GM23338 (cell line): ENCODE measurements at regions not wholly inside any gene's neighbourhood (a gene's known extent, or its start where the extent isn't known, plus 50 kb on each side); places are given as distances from the start of the nearest gene placed in this dataset.

ENCODE experiments used
- ATAC-seq: fragments of 200-7000 bp; cut with Tn5 transposase; 3 replicates; pipeline ENCODE4 v1.9.1; 2020
- DNase-seq: peaks from one replicate; pipeline ENCODE4 v3.0.0-alpha.2; 2015; ENCODE audit warnings: low spot score
- H2AFZ ChIP-seq: fragments of 200-600 bp; sonication (generic); 2 replicates; pipeline ENCODE4 v1.8.0; 2016; ENCODE audit warnings: antibody characterized with exemption, mild to moderate bottlenecking, moderate library complexity
- H3F3A ChIP-seq: fragments of 200-600 bp; sonication (generic); replicated peaks from 2 replicates; pipeline ENCODE4 v1.8.0; 2017; ENCODE audit warnings: antibody characterized with exemption, mixed run types, low read depth
- H3K27ac ChIP-seq: fragments of 200-600 bp; sonication (generic); 2 replicates; pipeline ENCODE4 v1.6.1; 2016; ENCODE audit warnings: low read depth
- H3K27me3 ChIP-seq: fragments of 200-600 bp; sonication (generic); 2 replicates; pipeline ENCODE4 v1.8.0; 2016; ENCODE audit warnings: mild to moderate bottlenecking, mixed run types, moderate library complexity; ENCODE audit not compliant: insufficient read depth
- H3K36me3 ChIP-seq: fragments of 200-600 bp; sonication (generic); 2 replicates; pipeline ENCODE4 v1.8.0; 2016; ENCODE audit warnings: mild to moderate bottlenecking; ENCODE audit not compliant: insufficient read depth
- H3K4me1 ChIP-seq: fragments of 200-600 bp; sonication (generic); 2 replicates; pipeline ENCODE4 v1.8.0; 2016; ENCODE audit warnings: mild to moderate bottlenecking, moderate library complexity; ENCODE audit not compliant: insufficient read depth
- H3K4me2 ChIP-seq: fragments of 200-600 bp; sonication (generic); 2 replicates; pipeline ENCODE4 v1.7.1; 2017; ENCODE audit warnings: mixed run types
- H3K4me3 ChIP-seq: fragments of 200-600 bp; sonication (generic); 2 replicates; pipeline ENCODE4 v1.6.1; 2016; ENCODE audit warnings: mixed run types
- H3K79me2 ChIP-seq: fragments of 200-600 bp; sonication (generic); replicated peaks from 2 replicates; pipeline ENCODE4 v1.8.0; 2017; ENCODE audit warnings: mild to moderate bottlenecking; ENCODE audit not compliant: insufficient read depth
- H3K9me2 ChIP-seq: fragments of 200-600 bp; sonication (generic); 2 replicates; pipeline ENCODE4 v1.8.0; 2017; ENCODE audit not compliant: insufficient read depth
- H4K20me1 ChIP-seq: fragments of 200-600 bp; sonication (generic); replicated peaks from 2 replicates; pipeline ENCODE4 v1.8.0; 2017; ENCODE audit warnings: mild to moderate bottlenecking; ENCODE audit not compliant: insufficient read depth
- H3K27ac Mint-ChIP-seq: 2 replicates; pipeline ENCODE4 v1.8.0; 2020; ENCODE audit warnings: inconsistent platforms, mild to moderate bottlenecking, moderate library complexity, mixed read lengths
- H3K27me3 Mint-ChIP-seq: 3 replicates; pipeline ENCODE4 v1.8.0; 2022; ENCODE audit warnings: low read depth, mild to moderate bottlenecking, moderate library complexity, mixed read lengths, inconsistent platforms; ENCODE audit not compliant: insufficient read depth, poor library complexity
- H3K36me3 Mint-ChIP-seq: 3 replicates; pipeline ENCODE4 v1.8.0; 2021; ENCODE audit warnings: low read depth, mild to moderate bottlenecking, inconsistent platforms, moderate library complexity, mixed read lengths
- H3K4me1 Mint-ChIP-seq: 3 replicates; pipeline ENCODE4 v1.8.0; 2020; ENCODE audit warnings: mild to moderate bottlenecking, inconsistent platforms, mixed read lengths
- H3K4me3 Mint-ChIP-seq: 3 replicates; pipeline ENCODE4 v1.8.0; 2021; ENCODE audit warnings: moderate library complexity, mild to moderate bottlenecking, inconsistent platforms, mixed read lengths
- H3K9me3 Mint-ChIP-seq: 3 replicates; pipeline ENCODE4 v1.8.0; 2020; ENCODE audit warnings: moderate library complexity, mild to moderate bottlenecking, inconsistent platforms, mixed read lengths
- CREB1 ChIP-seq: fragments of 250-450 bp; sonication (Bioruptor Pico); IDR thresholded peaks from 2 replicates; pipeline ENCODE4 v1.5.0; 2020; ENCODE audit warnings: low read depth, mild to moderate bottlenecking, moderate library complexity
- CTCF ChIP-seq, 2 experiments: fragments of 200-600 bp in 1 of 2; sonication (generic) in 1 of 2; conservative IDR thresholded peaks; 2 replicates each; pipeline versions ENCODE4 v1.5.1 to v1.6.1; 2016 to 2017; ENCODE audit warnings: antibody characterized with exemption in 2 of 2, low read depth in 2 of 2, mild to moderate bottlenecking in 2 of 2, moderate library complexity in 1 of 2
- JUNB ChIP-seq: IDR thresholded peaks from one replicate; pipeline ENCODE4 v1.6.1; 2016; ENCODE audit warnings: antibody characterized with exemption; ENCODE audit not compliant: unreplicated experiment
- NANOG ChIP-seq: IDR thresholded peaks from 2 replicates; pipeline ENCODE4 v1.6.1; 2016; ENCODE audit warnings: antibody characterized with exemption, borderline replicate concordance
- POLR2AphosphoS5 ChIP-seq: IDR thresholded peaks from 2 replicates; pipeline ENCODE4 v1.6.1; 2016; ENCODE audit warnings: antibody characterized with exemption, low read depth
- REST ChIP-seq: IDR thresholded peaks from one replicate; pipeline ENCODE4 v1.6.1; 2018; ENCODE audit warnings: antibody characterized with exemption; ENCODE audit not compliant: unreplicated experiment
- ZNF114 ChIP-seq: fragments of 250-450 bp; sonication (Bioruptor Pico); IDR thresholded peaks from 2 replicates; pipeline ENCODE4 v1.5.0; 2020; ENCODE audit warnings: mild to moderate bottlenecking, moderate library complexity
- ZNF331 ChIP-seq: fragments of 250-450 bp; sonication (Bioruptor Pico); IDR thresholded peaks from 2 replicates; pipeline ENCODE4 v1.5.0; 2020; ENCODE audit warnings: low read depth, mild to moderate bottlenecking, moderate library complexity
- ZNF462 ChIP-seq: fragments of 250-450 bp; sonication (Bioruptor Pico); IDR thresholded peaks from 2 replicates; pipeline ENCODE4 v1.5.0; 2020; ENCODE audit warnings: mild to moderate bottlenecking, moderate library complexity
- TF ChIP-seq, protein P1 (sequence below): IDR thresholded peaks from 2 replicates; pipeline ENCODE4 v1.6.1; 2016; ENCODE audit warnings: antibody characterized with exemption

DNA sequence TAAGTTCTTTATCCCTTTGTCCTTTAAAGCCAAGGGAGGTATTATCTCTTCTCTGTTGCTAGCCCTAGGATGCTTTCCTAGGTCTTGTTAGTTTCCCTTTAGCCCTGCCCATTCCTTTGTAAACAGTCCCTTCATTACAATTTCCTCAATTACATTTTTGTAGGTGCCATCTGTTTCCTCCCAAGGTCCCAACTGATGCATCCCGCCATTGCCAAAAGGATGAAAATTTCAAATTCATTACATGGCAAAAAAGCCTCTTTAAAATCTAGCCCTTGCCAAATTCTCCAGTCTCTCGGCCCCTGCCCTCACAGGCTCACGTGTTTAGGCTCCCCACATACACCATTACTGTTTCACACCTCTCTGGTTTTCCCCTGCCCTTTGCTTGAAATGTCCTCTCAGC, 151.9 kb upstream of the C1orf87 start:
- Histone ChIP-seq H3K4me2 (no peak overlapping the region), H2AFZ (peak overlapping the region; percentile 84; the same call in 1 of the 2 replicates), H3F3A (no peaks in the 10 kb centered on the region), H3K4me3 (no peak overlapping the region), H3K27me3 (no peaks in the 10 kb centered on the region), H3K9me2 (no peaks in the 10 kb centered on the region), H3K27ac (no peak overlapping the region), H4K20me1 (no peaks in the 10 kb centered on the region), H3K4me1 (no peaks in the 10 kb centered on the region), H3K79me2 (no peaks in the 10 kb centered on the region), H3K36me3 (no peaks in the 10 kb centered on the region)
- H3K27ac Mint-ChIP-seq, result no peak overlapping the region
- H3K36me3 Mint-ChIP-seq, result no peaks in the 10 kb centered on the region; the same call in 2 of the 3 replicates
- H3K4me1 Mint-ChIP-seq, result no peaks in the 10 kb centered on the region
- TF ChIP-seq REST (no peak), ZNF114 (CRISPR knock-in tag) (no peak), ZNF331 (no peak)
- ATAC-seq, result no peak
- H3K9me3 Mint-ChIP-seq, result no peaks in the 10 kb centered on the region
- no peak overlapping the region for H3K4me3 Mint-ChIP-seq
- no peak for DNase-seq
- H3K27me3 Mint-ChIP-seq, result peaks cover 3% of the 10 kb centered on the region

GRCh38 chr1:60224523-60224922, 151.0 kb upstream of the C1orf87 start:
- no peak overlapping the region for H3K4me3 Mint-ChIP-seq
- H3K27ac ChIP-seq, result no peak overlapping the region
- no peaks in the 10 kb centered on the region for H4K20me1 ChIP-seq
- H3K27ac Mint-ChIP-seq, result no peak overlapping the region
- no peaks in the 10 kb centered on the region for H3K27me3 ChIP-seq
- peaks cover 3% of the 10 kb centered on the region for H3K27me3 Mint-ChIP-seq
- DNase-seq (no peak), ATAC-seq (no peak)
- no peaks in the 10 kb centered on the region for H3K4me1 ChIP-seq
- H3K9me3 Mint-ChIP-seq, result no peaks in the 10 kb centered on the region
- no peaks in the 10 kb centered on the region for H3F3A ChIP-seq
- no peak overlapping the region for H3K4me3 ChIP-seq
- no peaks in the 10 kb centered on the region for H3K4me1 Mint-ChIP-seq
- H3K79me2 ChIP-seq, result no peaks in the 10 kb centered on the region
- no peaks in the 10 kb centered on the region for H3K36me3 ChIP-seq
- H3K9me2 ChIP-seq, result no peaks in the 10 kb centered on the region
- no peak overlapping the region for H2AFZ ChIP-seq
- H3K36me3 Mint-ChIP-seq, result no peaks in the 10 kb centered on the region; the same call in 2 of the 3 replicates
- TF ChIP-seq NANOG (no peak), POLR2AphosphoS5 (no peak), CTCF (conservative IDR thresholded peaks at IDR 0.05; ENCODE audit: low read depth in 2 of 2) (no peak), JUNB (no peak), CREB1 (no peak), ZNF114 (CRISPR knock-in tag) (no peak), ZNF462 (CRISPR knock-in tag) (no peak), ZNF331 (no peak)
- TF ChIP-seq, protein P1, sequence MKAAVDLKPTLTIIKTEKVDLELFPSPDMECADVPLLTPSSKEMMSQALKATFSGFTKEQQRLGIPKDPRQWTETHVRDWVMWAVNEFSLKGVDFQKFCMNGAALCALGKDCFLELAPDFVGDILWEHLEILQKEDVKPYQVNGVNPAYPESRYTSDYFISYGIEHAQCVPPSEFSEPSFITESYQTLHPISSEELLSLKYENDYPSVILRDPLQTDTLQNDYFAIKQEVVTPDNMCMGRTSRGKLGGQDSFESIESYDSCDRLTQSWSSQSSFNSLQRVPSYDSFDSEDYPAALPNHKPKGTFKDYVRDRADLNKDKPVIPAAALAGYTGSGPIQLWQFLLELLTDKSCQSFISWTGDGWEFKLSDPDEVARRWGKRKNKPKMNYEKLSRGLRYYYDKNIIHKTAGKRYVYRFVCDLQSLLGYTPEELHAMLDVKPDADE, result no peak
- H3K4me2 ChIP-seq, result no peak overlapping the region
